ENCODE measurements at regions not wholly inside any gene's neighbourhood (a gene's known extent, or its start where the extent isn't known, plus 50 kb on each side); places are given as distances from the start of the nearest gene placed in this dataset.

GRCh38 chr12:87660291-87660690 lies 368.9 kb downstream of the C12orf50 start:
- intact Hi-C loops (cut with micrococcal nuclease) = no loop called here
- no CpG with 5 or more reads among the region's 2 CpGs for WGBS (ENCODE audit: insufficient coverage)
- Mint-ChIP-seq H3K4me1 (peaks cover 7% of the 10 kb centered on the region), H3K27me3 (no peaks in the 10 kb centered on the region), H3K4me3 (no peak overlapping the region), H3K9me3 (ENCODE audit: insufficient read depth) (no peaks in the 10 kb centered on the region), H3K27ac (no peak overlapping the region)
- H3K4me2 ChIP-seq (replicated peaks; ENCODE audit: low read depth, low read length, poor library complexity, severe bottlenecking) = no peak overlapping the region
- DNase-seq (no peak), ATAC-seq (ENCODE audit: low read depth) (no peak)
- H3K4me3 ChIP-seq (ENCODE audit: control extremely low read depth in 1 of 5, extremely low read depth in 1 of 5, insufficient read depth in 1 of 5, low read depth in 2 of 5, low read length in 4 of 5) = no peak overlapping the region
- H3K36me3 ChIP-seq (replicated peaks in 1 of 2; ENCODE audit: control extremely low read depth in 1 of 2, control insufficient read depth in 1 of 2, extremely low read depth in 1 of 2, insufficient read depth in 2 of 2, low read length in 1 of 2) = no peaks in the 10 kb centered on the region
- no peaks in the 10 kb centered on the region for H3K27me3 ChIP-seq (replicated peaks in 1 of 4; ENCODE audit: control extremely low read depth in 1 of 4, control insufficient read depth in 3 of 4, insufficient read depth in 4 of 4, low read length in 3 of 4)
- no peak for TF ChIP-seq EZH2 (IDR thresholded peaks at IDR 0.05; ENCODE audit: borderline replicate concordance, insufficient read depth, low read depth, low read length, poor library complexity, severe bottlenecking)
- TF ChIP-seq, protein P1, sequence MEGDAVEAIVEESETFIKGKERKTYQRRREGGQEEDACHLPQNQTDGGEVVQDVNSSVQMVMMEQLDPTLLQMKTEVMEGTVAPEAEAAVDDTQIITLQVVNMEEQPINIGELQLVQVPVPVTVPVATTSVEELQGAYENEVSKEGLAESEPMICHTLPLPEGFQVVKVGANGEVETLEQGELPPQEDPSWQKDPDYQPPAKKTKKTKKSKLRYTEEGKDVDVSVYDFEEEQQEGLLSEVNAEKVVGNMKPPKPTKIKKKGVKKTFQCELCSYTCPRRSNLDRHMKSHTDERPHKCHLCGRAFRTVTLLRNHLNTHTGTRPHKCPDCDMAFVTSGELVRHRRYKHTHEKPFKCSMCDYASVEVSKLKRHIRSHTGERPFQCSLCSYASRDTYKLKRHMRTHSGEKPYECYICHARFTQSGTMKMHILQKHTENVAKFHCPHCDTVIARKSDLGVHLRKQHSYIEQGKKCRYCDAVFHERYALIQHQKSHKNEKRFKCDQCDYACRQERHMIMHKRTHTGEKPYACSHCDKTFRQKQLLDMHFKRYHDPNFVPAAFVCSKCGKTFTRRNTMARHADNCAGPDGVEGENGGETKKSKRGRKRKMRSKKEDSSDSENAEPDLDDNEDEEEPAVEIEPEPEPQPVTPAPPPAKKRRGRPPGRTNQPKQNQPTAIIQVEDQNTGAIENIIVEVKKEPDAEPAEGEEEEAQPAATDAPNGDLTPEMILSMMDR (IDR thresholded peaks at IDR 0.05) = no peak
- peaks cover 0 to 3% of the 10 kb centered on the region in 2 donors for H3K4me1 ChIP-seq (ENCODE audit: control insufficient read depth in 2 of 2, insufficient read depth in 2 of 2, low read length in 2 of 2)
- POLR2A ChIA-PET = no interaction called here
- H3K79me2 ChIP-seq (ENCODE audit: control insufficient read depth, insufficient read depth, low read length) = no peaks in the 10 kb centered on the region
- CTCF ChIA-PET = interaction anchor here (0.5 kb wide), 1 partner anchor 380 kb away, joined by 6 read pairs; no protein-coding TSS in a partner anchor
- H2AFZ ChIP-seq (ENCODE audit: insufficient read depth, low read depth, low read length, poor library complexity, severe bottlenecking) = no peak overlapping the region
- H4K20me1 ChIP-seq (ENCODE audit: control insufficient read depth, insufficient read depth, low read length, poor library complexity, severe bottlenecking) = no peaks in the 10 kb centered on the region
- no peak overlapping the region for H3K27ac ChIP-seq (ENCODE audit: low read length in 2 of 2)
- H3K9ac ChIP-seq (ENCODE audit: low read length) = no peak overlapping the region
- H3K9me3 ChIP-seq (ENCODE audit: control extremely low read depth in 1 of 3, control insufficient read depth in 2 of 3, insufficient read depth in 1 of 3, low read length in 2 of 3) = no peaks in the 10 kb centered on the region

DNA sequence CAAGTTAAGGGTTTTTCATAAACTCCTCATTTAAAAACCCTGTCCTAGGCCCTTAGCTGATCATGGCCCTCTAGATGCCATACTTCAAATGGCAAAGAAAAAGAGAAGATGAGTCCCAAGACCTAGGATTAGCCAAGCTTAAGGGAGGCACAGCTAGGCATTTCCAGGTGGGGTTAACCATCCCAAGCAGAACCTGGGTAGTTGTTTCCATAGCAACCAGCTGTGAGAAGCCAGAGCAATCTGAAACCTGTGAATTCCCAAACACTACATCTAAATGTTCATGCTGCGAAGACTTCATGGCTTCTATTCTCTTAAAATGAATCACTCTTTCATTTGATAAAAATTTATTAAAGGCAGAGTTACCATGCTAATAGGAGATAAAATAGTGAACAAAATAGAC lies 372.9 kb downstream of the C12orf50 start:
- no peak overlapping the region for H2AFZ ChIP-seq (ENCODE audit: insufficient read depth, low read depth, low read length, poor library complexity, severe bottlenecking)
- no peaks in the 10 kb centered on the region for H3K4me1 Mint-ChIP-seq
- H3K27ac Mint-ChIP-seq = no peak overlapping the region
- no peaks in the 10 kb centered on the region for H3K27me3 ChIP-seq (replicated peaks in 1 of 4; ENCODE audit: control extremely low read depth in 1 of 4, control insufficient read depth in 3 of 4, insufficient read depth in 4 of 4, low read length in 3 of 4)
- no peak overlapping the region for H3K9ac ChIP-seq (ENCODE audit: low read length)
- WGBS (ENCODE audit: insufficient coverage) = no CpG with 5 or more reads among the region's 1 CpG
- H3K4me1 ChIP-seq (ENCODE audit: control insufficient read depth in 2 of 2, insufficient read depth in 2 of 2, low read length in 2 of 2) = peaks cover 0 to 3% of the 10 kb centered on the region in 2 donors
- no peaks in the 10 kb centered on the region for H3K27me3 Mint-ChIP-seq
- H3K36me3 ChIP-seq (replicated peaks in 1 of 2; ENCODE audit: control extremely low read depth in 1 of 2, control insufficient read depth in 1 of 2, extremely low read depth in 1 of 2, insufficient read depth in 2 of 2, low read length in 1 of 2) = no peaks in the 10 kb centered on the region
- no peak overlapping the region for H3K27ac ChIP-seq (ENCODE audit: low read length in 2 of 2)
- H3K4me3 ChIP-seq (ENCODE audit: control extremely low read depth in 1 of 5, extremely low read depth in 1 of 5, insufficient read depth in 1 of 5, low read depth in 2 of 5, low read length in 4 of 5) = no peak overlapping the region
- intact Hi-C loops (cut with micrococcal nuclease) = no loop called here
- no peaks in the 10 kb centered on the region for H3K79me2 ChIP-seq (ENCODE audit: control insufficient read depth, insufficient read depth, low read length)
- no peaks in the 10 kb centered on the region for H3K9me3 ChIP-seq (ENCODE audit: control extremely low read depth in 1 of 3, control insufficient read depth in 2 of 3, insufficient read depth in 1 of 3, low read length in 2 of 3)
- ATAC-seq (ENCODE audit: low read depth) = no peak
- H3K4me2 ChIP-seq (replicated peaks; ENCODE audit: low read depth, low read length, poor library complexity, severe bottlenecking) = no peak overlapping the region
- H4K20me1 ChIP-seq (ENCODE audit: control insufficient read depth, insufficient read depth, low read length, poor library complexity, severe bottlenecking) = no peaks in the 10 kb centered on the region
- peaks cover 2% of the 10 kb centered on the region for H3K9me3 Mint-ChIP-seq (ENCODE audit: insufficient read depth)
- no peak for DNase-seq
- ChIA-PET CTCF (no interaction called here), POLR2A (no interaction called here)
- no peak for TF ChIP-seq EZH2 (IDR thresholded peaks at IDR 0.05; ENCODE audit: borderline replicate concordance, insufficient read depth, low read depth, low read length, poor library complexity, severe bottlenecking)
- TF ChIP-seq, protein P1 (IDR thresholded peaks at IDR 0.05) = no peak
- H3K4me3 Mint-ChIP-seq = no peak overlapping the region

All from B cell (primary cell).